Spleen (tissue), 7 donors: ENCODE measurements at regions not wholly inside any gene's neighbourhood (a gene's known extent, or its start where the extent isn't known, plus 50 kb on each side); places are given as distances from the start of the nearest gene placed in this dataset.

Experiments
- POLR2A ChIP-seq, 3 donors: fragments of 450-650 bp; IDR thresholded peaks; one replicate each; pipeline ENCODE4 v1.5.1; 2017; ENCODE audit warnings: antibody characterized with exemption in 3 of 3, mild to moderate bottlenecking in 1 of 3
- TF ChIP-seq, protein P1 (sequence below), 11 experiments: fragments of 200-600 bp in 7 of 11; fragments of 450-650 bp in 4 of 11; sonication (generic) in 4 of 11; IDR thresholded peaks in 8 of 11; conservative IDR thresholded peaks in 3 of 11; 1 replicate in 7 of 11; 2 replicates in 4 of 11; pipeline versions ENCODE4 v1.4.0 to v1.8.0; 2016 to 2021; ENCODE audit warnings: antibody characterized with exemption in 11 of 11, inconsistent platforms in 4 of 11, mild to moderate bottlenecking in 1 of 11
- donor health status: DM: no; HTN: no; CAD: no; lungs with moderate emphysema.
- donor health status: DM: no; HTN: no; CAD: no.
- donor health status: DM: no; HTN: no; CAD: no.

DNA sequence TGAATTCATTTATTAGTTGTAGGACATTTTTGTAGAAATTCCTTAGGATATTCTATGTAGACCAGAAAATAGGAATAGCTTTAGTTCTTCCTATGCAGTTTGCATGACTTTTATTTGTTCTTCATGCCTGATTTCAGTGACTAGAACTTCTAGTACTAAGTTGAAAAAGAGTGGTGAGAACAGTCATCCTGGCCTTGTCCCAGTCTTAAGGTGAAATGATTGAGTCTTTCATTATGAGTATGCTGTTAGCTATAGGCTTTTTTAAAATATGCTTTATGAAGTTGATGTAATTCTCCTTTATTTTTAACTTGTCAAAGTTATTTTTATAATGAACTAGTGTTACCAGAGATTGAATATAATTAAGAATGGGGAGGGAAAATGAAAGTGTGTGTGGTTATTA is 690.1 kb upstream of the KLHL1 start:
- TF ChIP-seq, protein P1, sequence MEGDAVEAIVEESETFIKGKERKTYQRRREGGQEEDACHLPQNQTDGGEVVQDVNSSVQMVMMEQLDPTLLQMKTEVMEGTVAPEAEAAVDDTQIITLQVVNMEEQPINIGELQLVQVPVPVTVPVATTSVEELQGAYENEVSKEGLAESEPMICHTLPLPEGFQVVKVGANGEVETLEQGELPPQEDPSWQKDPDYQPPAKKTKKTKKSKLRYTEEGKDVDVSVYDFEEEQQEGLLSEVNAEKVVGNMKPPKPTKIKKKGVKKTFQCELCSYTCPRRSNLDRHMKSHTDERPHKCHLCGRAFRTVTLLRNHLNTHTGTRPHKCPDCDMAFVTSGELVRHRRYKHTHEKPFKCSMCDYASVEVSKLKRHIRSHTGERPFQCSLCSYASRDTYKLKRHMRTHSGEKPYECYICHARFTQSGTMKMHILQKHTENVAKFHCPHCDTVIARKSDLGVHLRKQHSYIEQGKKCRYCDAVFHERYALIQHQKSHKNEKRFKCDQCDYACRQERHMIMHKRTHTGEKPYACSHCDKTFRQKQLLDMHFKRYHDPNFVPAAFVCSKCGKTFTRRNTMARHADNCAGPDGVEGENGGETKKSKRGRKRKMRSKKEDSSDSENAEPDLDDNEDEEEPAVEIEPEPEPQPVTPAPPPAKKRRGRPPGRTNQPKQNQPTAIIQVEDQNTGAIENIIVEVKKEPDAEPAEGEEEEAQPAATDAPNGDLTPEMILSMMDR (IDR thresholded peaks at IDR 0.05 in 8 of 11, conservative IDR thresholded peaks at IDR 0.05 in 3 of 11): no peak
- no peak for TF ChIP-seq POLR2A (IDR thresholded peaks at IDR 0.05)
